Smooth muscle cell (in vitro differentiated cells): ENCODE measurements at regions not wholly inside any gene's neighbourhood (a gene's known extent, or its start where the extent isn't known, plus 50 kb on each side); places are given as distances from the start of the nearest gene placed in this dataset.
"Not testable (repeated sequence)": the region's sequence is repeated elsewhere in the genome, so short reads cannot be mapped to it uniquely, and the experiment has no call there.

Source experiments
- DNase-seq: peaks from one replicate; lab custom pipeline; 2025; ENCODE audit not compliant: unreplicated experiment; lab: John Stamatoyannopoulos, UW
- H2AFZ ChIP-seq: fragments of 200-600 bp; sonication (generic); 2 replicates; pipeline ENCODE4 v1.6.0; 2016; ENCODE audit warnings: antibody characterized with exemption, low read depth, mild to moderate bottlenecking
- H3F3A ChIP-seq: fragments of 200-600 bp; sonication (generic); 2 replicates; pipeline ENCODE4 v1.6.0; 2017; ENCODE audit warnings: antibody characterized with exemption, low read depth
- H3K27ac ChIP-seq: fragments of 200-600 bp; sonication (generic); 2 replicates; pipeline ENCODE4 v1.5.1; 2016; ENCODE audit warnings: low read depth, mild to moderate bottlenecking
- H3K27me3 ChIP-seq: fragments of 200-600 bp; sonication (generic); 2 replicates; pipeline ENCODE4 v1.6.1; 2016; ENCODE audit warnings: low read depth, mild to moderate bottlenecking
- H3K36me3 ChIP-seq: fragments of 200-600 bp; sonication (generic); 2 replicates; pipeline ENCODE4 v1.5.1; 2016; ENCODE audit warnings: low read depth
- H3K4me1 ChIP-seq: fragments of 200-600 bp; sonication (generic); 2 replicates; pipeline ENCODE4 v1.5.1; 2016; ENCODE audit warnings: low read depth
- H3K4me2 ChIP-seq: fragments of 200-600 bp; sonication (generic); 2 replicates; pipeline ENCODE4 v1.6.0; 2016; ENCODE audit warnings: mild to moderate bottlenecking
- H3K4me3 ChIP-seq: fragments of 200-600 bp; sonication (generic); 2 replicates; pipeline ENCODE4 v1.5.1; 2016; ENCODE audit warnings: mild to moderate bottlenecking
- H3K79me2 ChIP-seq: fragments of 200-600 bp; sonication (generic); 2 replicates; pipeline ENCODE4 v1.6.0; 2016; ENCODE audit warnings: low read depth, mild to moderate bottlenecking
- H3K9ac ChIP-seq: fragments of 200-600 bp; sonication (generic); 2 replicates; pipeline ENCODE4 v1.6.0; 2016; ENCODE audit warnings: low read depth
- H3K9me3 ChIP-seq: fragments of 200-600 bp; sonication (generic); replicated peaks from 2 replicates; pipeline ENCODE4 v1.5.1; 2016; ENCODE audit warnings: low read depth
- H4K20me1 ChIP-seq: fragments of 200-600 bp; sonication (generic); 2 replicates; pipeline ENCODE4 v1.6.0; 2016; ENCODE audit warnings: low read depth
- WGBS: methylation state at CpG from one replicate; pipeline ENCODE4 v1.1.7; 2016; ENCODE audit warnings: low lambda C conversion rate; 5-methylcytosine and 5-hydroxymethylcytosine counted together
- TF ChIP-seq, protein P1 (sequence below): fragments of 200-600 bp; sonication (generic); IDR thresholded peaks from 2 replicates; pipeline ENCODE4 v1.5.1; 2017; ENCODE audit warnings: borderline replicate concordance, mild to moderate bottlenecking, antibody characterized with exemption; ENCODE audit not compliant: insufficient read depth, poor library complexity, severe bottlenecking

DNA sequence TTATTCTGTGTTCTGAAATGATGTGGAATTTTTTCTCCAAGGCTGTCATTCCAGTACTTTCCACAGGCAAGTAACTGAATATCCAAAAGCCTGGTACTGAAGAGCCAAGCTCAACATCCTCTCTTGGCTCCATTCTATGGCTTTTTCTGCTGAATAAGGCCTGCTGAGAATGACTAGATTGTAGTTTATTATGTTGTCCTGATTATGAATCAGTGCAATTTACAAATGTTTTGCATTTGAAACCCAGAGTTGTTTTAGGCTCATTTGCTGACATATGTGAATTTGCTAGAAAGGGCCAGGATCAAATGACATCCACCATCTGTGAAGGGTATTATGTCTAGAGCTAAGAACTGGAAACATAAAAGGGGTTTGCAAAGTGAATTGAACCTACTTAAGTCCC is 596.6 kb downstream of the KCTD12 start:
- H3K27me3 ChIP-seq: no peaks in the 10 kb centered on the region
- H3K9me3 ChIP-seq: no peaks in the 10 kb centered on the region
- H3K27ac ChIP-seq: no peak overlapping the region
- peaks cover 14% of the 10 kb centered on the region for H3K4me1 ChIP-seq
- H3K4me2 ChIP-seq: no peak overlapping the region
- H2AFZ ChIP-seq: peak overlapping the region; percentile 56
- TF ChIP-seq, protein P1, sequence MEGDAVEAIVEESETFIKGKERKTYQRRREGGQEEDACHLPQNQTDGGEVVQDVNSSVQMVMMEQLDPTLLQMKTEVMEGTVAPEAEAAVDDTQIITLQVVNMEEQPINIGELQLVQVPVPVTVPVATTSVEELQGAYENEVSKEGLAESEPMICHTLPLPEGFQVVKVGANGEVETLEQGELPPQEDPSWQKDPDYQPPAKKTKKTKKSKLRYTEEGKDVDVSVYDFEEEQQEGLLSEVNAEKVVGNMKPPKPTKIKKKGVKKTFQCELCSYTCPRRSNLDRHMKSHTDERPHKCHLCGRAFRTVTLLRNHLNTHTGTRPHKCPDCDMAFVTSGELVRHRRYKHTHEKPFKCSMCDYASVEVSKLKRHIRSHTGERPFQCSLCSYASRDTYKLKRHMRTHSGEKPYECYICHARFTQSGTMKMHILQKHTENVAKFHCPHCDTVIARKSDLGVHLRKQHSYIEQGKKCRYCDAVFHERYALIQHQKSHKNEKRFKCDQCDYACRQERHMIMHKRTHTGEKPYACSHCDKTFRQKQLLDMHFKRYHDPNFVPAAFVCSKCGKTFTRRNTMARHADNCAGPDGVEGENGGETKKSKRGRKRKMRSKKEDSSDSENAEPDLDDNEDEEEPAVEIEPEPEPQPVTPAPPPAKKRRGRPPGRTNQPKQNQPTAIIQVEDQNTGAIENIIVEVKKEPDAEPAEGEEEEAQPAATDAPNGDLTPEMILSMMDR: no peak
- no peaks in the 10 kb centered on the region for H3K36me3 ChIP-seq
- H3K4me3 ChIP-seq: no peak overlapping the region
- no peak overlapping the region for H3K9ac ChIP-seq
- DNase-seq: no peak
- peaks cover 5% of the 10 kb centered on the region for H3F3A ChIP-seq
- H3K79me2 ChIP-seq: no peaks in the 10 kb centered on the region
- H4K20me1 ChIP-seq: no peaks in the 10 kb centered on the region

DNA sequence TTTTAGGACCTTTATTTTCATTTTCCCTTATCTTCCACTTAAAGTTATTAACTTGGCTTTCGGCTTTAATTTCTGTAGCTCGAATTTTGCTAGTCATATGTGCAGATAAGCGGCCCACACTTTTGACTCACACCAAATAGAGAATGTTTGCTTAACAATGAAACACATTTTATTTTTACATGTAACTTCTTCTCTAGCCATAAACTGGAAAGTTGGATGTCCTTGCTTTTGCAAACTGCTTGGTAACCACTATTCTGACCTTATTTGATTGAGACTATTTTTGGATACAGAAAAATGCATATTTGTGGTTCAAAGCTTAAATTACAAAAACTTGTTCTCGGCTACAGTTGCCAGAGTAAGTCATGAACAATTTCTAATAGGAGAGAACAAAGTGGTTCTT is 600.0 kb downstream of the KCTD12 start:
- TF ChIP-seq, protein P1: no peak
- Histone ChIP-seq H3K79me2 (no peaks in the 10 kb centered on the region), H3K27ac (peak overlapping the region; percentile 79), H3K9me3 (no peaks in the 10 kb centered on the region), H3K4me1 (peaks cover 6% of the 10 kb centered on the region), H3K4me2 (peak overlapping the region; percentile 73), H3K27me3 (no peaks in the 10 kb centered on the region), H2AFZ (peak overlapping the region; percentile 85), H4K20me1 (no peaks in the 10 kb centered on the region), H3K36me3 (no peaks in the 10 kb centered on the region), H3K9ac (peak overlapping the region; percentile 25), H3K4me3 (peak overlapping the region; percentile 3), H3F3A (peaks cover 5% of the 10 kb centered on the region)
- DNase-seq: no peak
- 19% methylated on average over 4 of the region's 4 CpGs for WGBS

DNA sequence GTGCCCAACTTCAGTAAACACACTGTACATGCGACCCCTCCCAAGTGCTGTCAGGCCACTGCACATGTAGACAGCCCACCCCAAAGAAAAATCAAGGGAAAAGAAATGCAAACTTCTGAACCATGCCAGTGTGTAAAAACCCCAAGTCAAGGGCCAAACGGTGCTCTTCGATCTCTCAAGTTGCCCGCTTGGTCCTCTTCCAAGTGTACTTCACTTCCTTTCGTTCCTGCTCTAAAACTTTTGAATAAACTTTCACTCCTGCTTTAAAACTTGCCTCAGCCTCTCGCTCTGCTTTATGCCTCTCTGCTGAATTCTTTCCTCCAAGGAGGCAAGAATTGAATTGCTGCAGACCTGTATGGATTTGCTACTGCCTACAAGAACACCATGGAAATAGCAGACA is 600.7 kb downstream of the KCTD12 start:
- TF ChIP-seq, protein P1: no peak
- peaks cover 6% of the 10 kb centered on the region for H3K4me1 ChIP-seq
- no peaks in the 10 kb centered on the region for H3K9me3 ChIP-seq
- no peak for DNase-seq
- no peaks in the 10 kb centered on the region for H3K27me3 ChIP-seq
- WGBS: 95% methylated on average over 6 of the region's 6 CpGs
- peak overlapping the region; percentile 79 for H3K27ac ChIP-seq
- no peak overlapping the region for H3K4me3 ChIP-seq
- peak overlapping the region; percentile 85 for H2AFZ ChIP-seq
- no peaks in the 10 kb centered on the region for H3K79me2 ChIP-seq
- H4K20me1 ChIP-seq: no peaks in the 10 kb centered on the region
- peak overlapping the region; percentile 73 for H3K4me2 ChIP-seq
- no peaks in the 10 kb centered on the region for H3K36me3 ChIP-seq
- peak overlapping the region; percentile 25 for H3K9ac ChIP-seq
- H3F3A ChIP-seq: peaks cover 5% of the 10 kb centered on the region

DNA sequence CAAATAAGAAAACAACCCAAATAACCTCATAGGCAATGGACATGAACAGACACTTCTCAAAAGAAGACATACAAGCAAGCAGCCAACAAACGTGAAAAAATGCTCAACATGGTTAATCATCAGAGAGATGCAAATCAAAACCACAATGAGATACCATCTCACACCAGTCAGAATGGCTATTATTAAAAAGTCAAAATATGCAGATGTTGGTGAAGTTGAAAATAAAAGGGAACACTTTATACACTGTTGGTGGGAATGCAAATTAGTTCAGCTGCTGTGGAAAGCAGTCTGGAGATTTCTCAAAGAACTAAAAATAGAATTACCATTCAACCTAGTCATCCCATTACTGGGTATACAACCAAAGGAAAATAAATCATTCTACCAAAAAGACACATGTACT is 606.4 kb downstream of the KCTD12 start:
- WGBS: 65% methylated on average over 1 of the region's 1 CpG
- H3K27me3 ChIP-seq: not testable (repeated sequence)

More for the DNA sequence above, 606.4 kb downstream of the KCTD12 start:
- not testable (repeated sequence) for DNase-seq, H3K36me3 ChIP-seq, H3K4me1 ChIP-seq, H4K20me1 ChIP-seq, H3K4me3 ChIP-seq, H3K4me2 ChIP-seq, H3K9ac ChIP-seq, H3K9me3 ChIP-seq, H2AFZ ChIP-seq, H3F3A ChIP-seq, H3K79me2 ChIP-seq, H3K27ac ChIP-seq
